GM12878 (cell line): ENCODE measurements at regions not wholly inside any gene's neighbourhood (a gene's known extent, or its start where the extent isn't known, plus 50 kb on each side); places are given as distances from the start of the nearest gene placed in this dataset.

Source experiments
- ATAC-seq: fragments of 200-7000 bp; cut with Tn5 transposase; 3 replicates; pipeline ENCODE4 v1.9.1; 2020; ENCODE audit warnings: mild to moderate bottlenecking, moderate library complexity
- BruUV-seq: library from RNA; stranded (reverse); fragments of 400-500 nt; replicated peaks from 2 replicates; lab custom pipeline; 2021; lab: Mats Ljungman, UMichigan
- CTCF ChIA-PET: fragments of 300-600 bp; sonication (Branson Sonifier 250); formaldehyde crosslinking; extraction: SDS; loops from one replicate; lab custom pipeline; 2021; ENCODE audit warnings: inconsistent platforms; lab: Yijun Ruan, JAX
- POLR2A ChIA-PET: fragments of 350-600 bp; formaldehyde crosslinking; extraction: SDS; loops from one replicate; lab custom pipeline; 2021; ENCODE audit warnings: inconsistent platforms; lab: Charles Lee
- RAD21 ChIA-PET: fragments of 300-600 bp; sonication (Branson Sonifier 250); formaldehyde crosslinking; loops from one replicate; lab custom pipeline; 2023; ENCODE audit warnings: antibody characterized with exemption; ENCODE audit not compliant: unreplicated experiment; lab: Charles Lee
- SMC1A ChIA-PET: fragments of 300-600 bp; sonication (Branson Sonifier 250); formaldehyde crosslinking; loops from one replicate; lab custom pipeline; 2023; ENCODE audit not compliant: unreplicated experiment, uncharacterized antibody; lab: Charles Lee
- DNase-seq: peaks from one replicate; pipeline ENCODE4 v3.0.0-alpha.2; 2011; ENCODE audit warnings: low read depth, low spot score
- FAIRE-seq: peaks from 3 replicates; lab custom pipeline; 2011; peaks lifted over from hg19 to GRCh38; lab: Jason Lieb, UNC
- H2AFZ ChIP-seq: 2 replicates; pipeline ENCODE4 v1.6.0; 2011; ENCODE audit warnings: low read depth, low read length, control low read depth; ENCODE audit not compliant: control insufficient read depth
- H3K27ac ChIP-seq: 2 replicates; pipeline ENCODE4 v1.5.1; 2011; ENCODE audit warnings: control low read depth; ENCODE audit not compliant: control insufficient read depth, insufficient read depth
- H3K27me3 ChIP-seq, 2 experiments: replicated peaks in 1 of 2; 2 replicates each; pipeline versions ENCODE4 v1.6.0 to v1.6.1; 2011; ENCODE audit warnings: low read length in 1 of 2; ENCODE audit not compliant: control insufficient read depth in 2 of 2, insufficient read depth in 2 of 2
- H3K36me3 ChIP-seq, 2 experiments: 2 replicates each; pipeline ENCODE4 v1.5.1; 2011; ENCODE audit warnings: low read length in 1 of 2; ENCODE audit not compliant: control insufficient read depth in 2 of 2, insufficient read depth in 2 of 2
- H3K4me1 ChIP-seq: 2 replicates; pipeline ENCODE4 v1.6.1; 2011; ENCODE audit warnings: mild to moderate bottlenecking, low read length, moderate library complexity, mixed read lengths; ENCODE audit not compliant: control insufficient read depth, insufficient read depth
- H3K4me2 ChIP-seq: 2 replicates; pipeline ENCODE4 v1.6.0; 2011; ENCODE audit warnings: control low read depth; ENCODE audit not compliant: control insufficient read depth, insufficient read depth
- H3K4me3 ChIP-seq: fragments of 200-600 bp; sonication (generic); 2 replicates; pipeline ENCODE4 v1.5.1; 2016
- H3K79me2 ChIP-seq: 2 replicates; pipeline ENCODE4 v1.6.0; 2011; ENCODE audit warnings: low read length; ENCODE audit not compliant: control insufficient read depth, insufficient read depth
- H3K9ac ChIP-seq: 2 replicates; pipeline ENCODE4 v1.8.0; 2011; ENCODE audit warnings: low read length, control low read depth, mixed read lengths; ENCODE audit not compliant: control insufficient read depth, insufficient read depth
- H3K9me3 ChIP-seq: replicated peaks from 3 replicates; pipeline ENCODE4 v1.5.1; 2011; ENCODE audit warnings: mild to moderate bottlenecking, low read length; ENCODE audit not compliant: control insufficient read depth, insufficient read depth
- H4K20me1 ChIP-seq: 2 replicates; pipeline ENCODE4 v1.6.0; 2011; ENCODE audit not compliant: control insufficient read depth, insufficient read depth
- EED ChIP-seq: sonication (generic); IDR thresholded peaks from 2 replicates; pipeline ENCODE4 v1.6.1; 2016; ENCODE audit warnings: antibody characterized with exemption, low read depth
- KLF5 ChIP-seq: fragments of 450-650 bp; IDR thresholded peaks from 2 replicates; pipeline ENCODE4 v1.6.1; 2014; ENCODE audit warnings: mild to moderate bottlenecking; ENCODE audit not compliant: partially characterized antibody
- MYB ChIP-seq: fragments of 150-350 bp; IDR thresholded peaks from 2 replicates; pipeline ENCODE4 v1.6.1; 2014; ENCODE audit warnings: mild to moderate bottlenecking, low read depth, low read length, borderline replicate concordance
- POU2F2 ChIP-seq: IDR thresholded peaks from 3 replicates; pipeline ENCODE4 v1.6.1; 2011; ENCODE audit warnings: low read depth, mild to moderate bottlenecking, low read length, borderline replicate concordance
- STAT3 ChIP-seq: IDR thresholded peaks from 2 replicates; pipeline ENCODE4 v1.6.1; 2011; ENCODE audit warnings: low read depth, low read length, improper control_type of control experiment
- SUPT20H ChIP-seq: IDR thresholded peaks from 2 replicates; pipeline ENCODE4 v1.6.1; 2011; ENCODE audit warnings: low read depth, mild to moderate bottlenecking, low read length, moderate library complexity, borderline replicate concordance; ENCODE audit not compliant: control insufficient read depth
- TCF12 ChIP-seq: IDR thresholded peaks from 2 replicates; pipeline ENCODE4 v1.6.1; 2011; ENCODE audit warnings: low read depth, mild to moderate bottlenecking, low read length
- WGBS: methylation state at CpG from one replicate; pipeline ENCODE4 v1.1.6; 2016; ENCODE audit warnings: low lambda C conversion rate; ENCODE audit not compliant: insufficient replicate concordance, insufficient coverage; ENCODE audit errors: missing lambda C conversion rate; 5-methylcytosine and 5-hydroxymethylcytosine counted together
- in situ Hi-C: fragments of 300-500 bp; cut with MboI; formaldehyde crosslinking; loops from 9 replicates; pipeline ENCODE4 v1.14.3; 2018; ENCODE audit warnings: mixed read lengths
- intact Hi-C: fragments of 100-400 bp; cut with micrococcal nuclease; formaldehyde crosslinking; loops from one replicate; pipeline ENCODE4 v1.14.2; 2022; ENCODE audit not compliant: unreplicated experiment
- TF ChIP-seq, protein P1 (sequence below): fragments of 450-650 bp; IDR thresholded peaks from 2 replicates; pipeline ENCODE4 v1.6.1; 2017; ENCODE audit warnings: mild to moderate bottlenecking, low read depth, inconsistent platforms; ENCODE audit not compliant: poor library complexity, severe bottlenecking
- TF ChIP-seq, protein P2 (sequence below), 3 experiments: IDR thresholded peaks in 2 of 3; conservative IDR thresholded peaks in 1 of 3; 2 replicates each; pipeline ENCODE4 v1.5.1; 2011; ENCODE audit warnings: low read depth in 3 of 3, low read length in 3 of 3, mild to moderate bottlenecking in 3 of 3, control low read depth in 2 of 3, moderate library complexity in 2 of 3, inconsistent platforms in 1 of 3, mixed read lengths in 1 of 3; ENCODE audit not compliant: control insufficient read depth in 2 of 3, insufficient read depth in 1 of 3; ENCODE audit errors: extremely low read depth in 1 of 3
- TF ChIP-seq, protein P3 (sequence below): fragments of 450-650 bp; IDR thresholded peaks from 2 replicates; pipeline ENCODE4 v1.6.1; 2016; ENCODE audit warnings: mild to moderate bottlenecking
- TF ChIP-seq, protein P4 (sequence below): IDR thresholded peaks from 2 replicates; pipeline ENCODE4 v1.6.1; 2012; ENCODE audit warnings: low read length, inconsistent platforms
- TF ChIP-seq, protein P5 (sequence below): fragments of 450-650 bp; IDR thresholded peaks from 2 replicates; pipeline ENCODE4 v1.6.1; 2017; ENCODE audit warnings: borderline replicate concordance
- TF ChIP-seq, protein P6 (sequence below): IDR thresholded peaks from 2 replicates; pipeline ENCODE4 v1.6.1; 2012; ENCODE audit warnings: low read depth, low read length, improper control_type of control experiment

DNA sequence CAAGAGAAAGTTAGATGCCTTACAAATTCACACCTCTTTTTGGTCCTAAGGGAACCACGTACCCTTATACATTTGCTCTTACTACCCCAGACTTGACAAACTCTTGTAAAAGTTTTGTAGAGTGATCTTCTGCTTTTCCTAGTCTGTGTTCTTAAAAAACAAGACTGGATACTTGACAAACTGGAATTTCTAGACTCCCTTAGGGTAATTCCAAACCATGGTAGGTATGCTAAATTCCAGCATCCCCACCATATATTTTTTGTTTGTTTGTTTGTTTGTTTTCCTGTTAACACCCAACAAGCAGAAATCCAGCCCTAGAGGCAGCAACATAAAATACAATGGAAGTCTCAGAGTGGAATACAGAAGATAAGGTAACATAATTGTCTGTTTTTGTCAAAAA, 280.7 kb upstream of the NR2F2 start (continued):
- TF ChIP-seq, protein P1, sequence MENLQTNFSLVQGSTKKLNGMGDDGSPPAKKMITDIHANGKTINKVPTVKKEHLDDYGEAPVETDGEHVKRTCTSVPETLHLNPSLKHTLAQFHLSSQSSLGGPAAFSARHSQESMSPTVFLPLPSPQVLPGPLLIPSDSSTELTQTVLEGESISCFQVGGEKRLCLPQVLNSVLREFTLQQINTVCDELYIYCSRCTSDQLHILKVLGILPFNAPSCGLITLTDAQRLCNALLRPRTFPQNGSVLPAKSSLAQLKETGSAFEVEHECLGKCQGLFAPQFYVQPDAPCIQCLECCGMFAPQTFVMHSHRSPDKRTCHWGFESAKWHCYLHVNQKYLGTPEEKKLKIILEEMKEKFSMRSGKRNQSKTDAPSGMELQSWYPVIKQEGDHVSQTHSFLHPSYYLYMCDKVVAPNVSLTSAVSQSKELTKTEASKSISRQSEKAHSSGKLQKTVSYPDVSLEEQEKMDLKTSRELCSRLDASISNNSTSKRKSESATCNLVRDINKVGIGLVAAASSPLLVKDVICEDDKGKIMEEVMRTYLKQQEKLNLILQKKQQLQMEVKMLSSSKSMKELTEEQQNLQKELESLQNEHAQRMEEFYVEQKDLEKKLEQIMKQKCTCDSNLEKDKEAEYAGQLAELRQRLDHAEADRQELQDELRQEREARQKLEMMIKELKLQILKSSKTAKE, result no peak
- TF ChIP-seq, protein P2, sequence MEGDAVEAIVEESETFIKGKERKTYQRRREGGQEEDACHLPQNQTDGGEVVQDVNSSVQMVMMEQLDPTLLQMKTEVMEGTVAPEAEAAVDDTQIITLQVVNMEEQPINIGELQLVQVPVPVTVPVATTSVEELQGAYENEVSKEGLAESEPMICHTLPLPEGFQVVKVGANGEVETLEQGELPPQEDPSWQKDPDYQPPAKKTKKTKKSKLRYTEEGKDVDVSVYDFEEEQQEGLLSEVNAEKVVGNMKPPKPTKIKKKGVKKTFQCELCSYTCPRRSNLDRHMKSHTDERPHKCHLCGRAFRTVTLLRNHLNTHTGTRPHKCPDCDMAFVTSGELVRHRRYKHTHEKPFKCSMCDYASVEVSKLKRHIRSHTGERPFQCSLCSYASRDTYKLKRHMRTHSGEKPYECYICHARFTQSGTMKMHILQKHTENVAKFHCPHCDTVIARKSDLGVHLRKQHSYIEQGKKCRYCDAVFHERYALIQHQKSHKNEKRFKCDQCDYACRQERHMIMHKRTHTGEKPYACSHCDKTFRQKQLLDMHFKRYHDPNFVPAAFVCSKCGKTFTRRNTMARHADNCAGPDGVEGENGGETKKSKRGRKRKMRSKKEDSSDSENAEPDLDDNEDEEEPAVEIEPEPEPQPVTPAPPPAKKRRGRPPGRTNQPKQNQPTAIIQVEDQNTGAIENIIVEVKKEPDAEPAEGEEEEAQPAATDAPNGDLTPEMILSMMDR (IDR thresholded peaks at IDR 0.05 in 2 of 3, conservative IDR thresholded peaks at IDR 0.05 in 1 of 3; ENCODE audit: control insufficient read depth in 2 of 3, extremely low read depth in 1 of 3, insufficient read depth in 1 of 3, low read depth in 3 of 3, low read length in 3 of 3), result no peak
- TF ChIP-seq SUPT20H, result no peak
- TF ChIP-seq MYB, result no peak
- TF ChIP-seq STAT3, result no peak
- TF ChIP-seq, protein P3, sequence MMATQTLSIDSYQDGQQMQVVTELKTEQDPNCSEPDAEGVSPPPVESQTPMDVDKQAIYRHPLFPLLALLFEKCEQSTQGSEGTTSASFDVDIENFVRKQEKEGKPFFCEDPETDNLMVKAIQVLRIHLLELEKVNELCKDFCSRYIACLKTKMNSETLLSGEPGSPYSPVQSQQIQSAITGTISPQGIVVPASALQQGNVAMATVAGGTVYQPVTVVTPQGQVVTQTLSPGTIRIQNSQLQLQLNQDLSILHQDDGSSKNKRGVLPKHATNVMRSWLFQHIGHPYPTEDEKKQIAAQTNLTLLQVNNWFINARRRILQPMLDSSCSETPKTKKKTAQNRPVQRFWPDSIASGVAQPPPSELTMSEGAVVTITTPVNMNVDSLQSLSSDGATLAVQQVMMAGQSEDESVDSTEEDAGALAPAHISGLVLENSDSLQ, result no peak

DNA sequence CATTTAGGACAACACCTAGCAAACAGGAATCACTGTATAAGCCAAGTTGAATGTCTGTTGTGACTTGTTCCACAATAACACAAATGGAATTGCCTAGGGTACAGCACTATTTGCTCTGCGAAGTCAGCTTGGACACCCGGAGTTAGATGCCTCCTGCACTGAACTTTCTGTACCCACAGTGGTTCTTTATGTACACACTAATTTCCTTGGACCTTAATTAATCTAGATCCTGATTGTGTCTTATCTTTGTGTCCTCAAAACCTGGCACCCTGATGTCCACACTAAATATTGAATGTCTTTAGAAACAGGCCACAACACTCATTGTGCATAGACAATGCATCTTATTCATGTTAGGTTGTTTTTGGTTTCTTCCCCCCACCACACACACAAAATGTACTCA, 278.9 kb upstream of the NR2F2 start:
- Histone ChIP-seq H3K4me2 (no peak overlapping the region), H3K4me3 (no peak overlapping the region), H3K27me3 (no peaks in the 10 kb centered on the region), H3K27ac (no peak overlapping the region), H3K9me3 (peaks cover 10% of the 10 kb centered on the region), H2AFZ (no peak overlapping the region), H3K4me1 (peaks cover 8% of the 10 kb centered on the region), H4K20me1 (no peaks in the 10 kb centered on the region), H3K9ac (no peak overlapping the region), H3K36me3 (no peaks in the 10 kb centered on the region), H3K79me2 (no peaks in the 10 kb centered on the region)
- DNase-seq, result no peak
- no TSS peak for BruUV-seq
- intact Hi-C loops, result no loop called here
- FAIRE-seq, result no peak
- CTCF ChIA-PET, result no interaction called here
- TF ChIP-seq, protein P4, sequence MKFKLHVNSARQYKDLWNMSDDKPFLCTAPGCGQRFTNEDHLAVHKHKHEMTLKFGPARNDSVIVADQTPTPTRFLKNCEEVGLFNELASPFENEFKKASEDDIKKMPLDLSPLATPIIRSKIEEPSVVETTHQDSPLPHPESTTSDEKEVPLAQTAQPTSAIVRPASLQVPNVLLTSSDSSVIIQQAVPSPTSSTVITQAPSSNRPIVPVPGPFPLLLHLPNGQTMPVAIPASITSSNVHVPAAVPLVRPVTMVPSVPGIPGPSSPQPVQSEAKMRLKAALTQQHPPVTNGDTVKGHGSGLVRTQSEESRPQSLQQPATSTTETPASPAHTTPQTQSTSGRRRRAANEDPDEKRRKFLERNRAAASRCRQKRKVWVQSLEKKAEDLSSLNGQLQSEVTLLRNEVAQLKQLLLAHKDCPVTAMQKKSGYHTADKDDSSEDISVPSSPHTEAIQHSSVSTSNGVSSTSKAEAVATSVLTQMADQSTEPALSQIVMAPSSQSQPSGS, result no peak
- TF ChIP-seq KLF5, result no peak
- no peak for TF ChIP-seq POU2F2
- TF ChIP-seq, protein P5, sequence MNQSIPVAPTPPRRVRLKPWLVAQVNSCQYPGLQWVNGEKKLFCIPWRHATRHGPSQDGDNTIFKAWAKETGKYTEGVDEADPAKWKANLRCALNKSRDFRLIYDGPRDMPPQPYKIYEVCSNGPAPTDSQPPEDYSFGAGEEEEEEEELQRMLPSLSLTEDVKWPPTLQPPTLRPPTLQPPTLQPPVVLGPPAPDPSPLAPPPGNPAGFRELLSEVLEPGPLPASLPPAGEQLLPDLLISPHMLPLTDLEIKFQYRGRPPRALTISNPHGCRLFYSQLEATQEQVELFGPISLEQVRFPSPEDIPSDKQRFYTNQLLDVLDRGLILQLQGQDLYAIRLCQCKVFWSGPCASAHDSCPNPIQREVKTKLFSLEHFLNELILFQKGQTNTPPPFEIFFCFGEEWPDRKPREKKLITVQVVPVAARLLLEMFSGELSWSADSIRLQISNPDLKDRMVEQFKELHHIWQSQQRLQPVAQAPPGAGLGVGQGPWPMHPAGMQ, result no peak
- no peak for TF ChIP-seq TCF12
- no peak for TF ChIP-seq EED
- TF ChIP-seq, protein P6, sequence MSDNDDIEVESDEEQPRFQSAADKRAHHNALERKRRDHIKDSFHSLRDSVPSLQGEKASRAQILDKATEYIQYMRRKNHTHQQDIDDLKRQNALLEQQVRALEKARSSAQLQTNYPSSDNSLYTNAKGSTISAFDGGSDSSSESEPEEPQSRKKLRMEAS, result no peak
- SMC1A ChIA-PET, result interaction anchor here (1.0 to 1.8 kb wide), 4 partner anchors 11 to 288 kb away, joined by 3 to 5 read pairs (median 4); no protein-coding TSS in a partner anchor
- WGBS, result 67% methylated on average over 2 of the region's 2 CpGs
- no peak for ATAC-seq
- POLR2A ChIA-PET, result interaction anchor here (2.0 kb wide), 1 partner anchor 8 kb away, joined by 8 read pairs; no protein-coding TSS in a partner anchor
- in situ Hi-C loops, result no loop called here
- RAD21 ChIA-PET, result interaction anchor here (1.0 to 2.5 kb wide), 4 partner anchors 9 to 277 kb away, joined by 3 to 9 read pairs (median 4); no protein-coding TSS in a partner anchor
